SK-N-DZ (cell line): ENCODE measurements at regions not wholly inside any gene's neighbourhood (a gene's known extent, or its start where the extent isn't known, plus 50 kb on each side); places are given as distances from the start of the nearest gene placed in this dataset.

Source experiments
- DNase-seq: peaks from one replicate; pipeline ENCODE4 v3.0.0-alpha.2; 2015; ENCODE audit warnings: low spot score

DNA sequence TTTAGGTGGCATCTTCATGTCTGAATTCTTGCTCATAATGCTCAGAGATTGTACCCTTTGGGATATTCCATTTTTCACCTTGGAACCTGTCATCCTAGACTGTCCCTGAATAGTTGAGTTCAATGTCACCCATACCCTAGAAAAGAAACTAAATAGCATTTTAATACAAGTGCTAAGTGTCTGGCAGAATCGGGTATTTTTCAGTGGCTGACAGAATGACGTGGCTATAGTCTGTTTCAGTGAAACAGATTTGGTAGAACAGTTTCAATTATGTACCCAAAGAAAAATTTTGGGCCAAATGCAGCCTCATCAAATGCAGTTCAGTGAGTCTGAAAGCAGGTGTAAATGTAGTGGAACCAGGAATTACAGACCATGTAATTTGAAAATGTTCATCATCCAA lies 1041.2 kb downstream of the DTWD2 start:
- DNase-seq: no peak

- DNase-seq: no peak
These were observed 1043.1 kb downstream of the DTWD2 start for GRCh38 chr5:117945258-117945657.

DNA sequence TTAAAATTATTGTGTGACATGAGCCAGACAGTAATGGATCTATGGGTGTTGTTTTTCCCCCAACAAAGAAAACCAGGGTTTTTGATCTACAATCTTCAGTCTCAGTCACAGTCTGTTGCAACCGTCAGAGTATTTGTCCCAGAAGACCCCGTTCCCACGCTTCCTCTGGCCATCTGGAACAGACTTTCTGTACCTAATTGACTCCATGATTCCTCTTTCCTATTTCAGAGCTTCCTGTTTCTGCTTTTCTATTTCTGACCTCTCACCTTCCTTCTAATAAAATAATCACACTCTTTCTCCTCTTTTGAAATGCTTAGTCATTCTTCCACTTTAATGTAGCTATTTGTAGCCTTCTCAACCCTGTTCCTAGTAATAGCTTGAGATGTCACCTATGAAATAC lies 1044.8 kb downstream of the DTWD2 start:
- no peak for DNase-seq

- no peak for DNase-seq
These were observed 1045.4 kb downstream of the DTWD2 start for GRCh38 chr5:117942861-117943519.

- DNase-seq: no peak
These were observed 1095.1 kb downstream of the DTWD2 start for GRCh38 chr5:117893211-117893610.

- no peak for DNase-seq
These were observed 1096.0 kb downstream of the DTWD2 start for GRCh38 chr5:117892360-117892759.

DNA sequence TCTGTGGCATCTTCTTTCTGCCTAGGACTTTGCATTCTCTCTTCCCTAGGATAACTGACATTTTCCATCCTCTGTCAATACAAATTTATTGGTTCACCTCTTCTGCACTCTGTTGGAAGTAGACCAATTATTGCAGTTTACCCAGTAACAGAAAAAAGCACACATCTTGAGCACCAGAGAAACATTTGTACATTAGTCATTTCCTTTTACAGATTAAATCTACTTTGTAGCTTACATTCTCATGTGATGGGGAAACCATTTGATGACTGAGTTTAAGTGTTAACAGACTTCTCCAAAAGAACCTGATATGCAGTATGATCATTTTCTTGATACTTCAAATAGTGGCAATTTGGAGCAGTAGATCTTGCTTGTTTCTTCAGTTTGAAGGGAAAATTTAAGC lies 1098.8 kb downstream of the DTWD2 start:
- DNase-seq: no peak

GRCh38 chr5:117888688-117889087 lies 1099.7 kb downstream of the DTWD2 start:
- DNase-seq: no peak

DNA sequence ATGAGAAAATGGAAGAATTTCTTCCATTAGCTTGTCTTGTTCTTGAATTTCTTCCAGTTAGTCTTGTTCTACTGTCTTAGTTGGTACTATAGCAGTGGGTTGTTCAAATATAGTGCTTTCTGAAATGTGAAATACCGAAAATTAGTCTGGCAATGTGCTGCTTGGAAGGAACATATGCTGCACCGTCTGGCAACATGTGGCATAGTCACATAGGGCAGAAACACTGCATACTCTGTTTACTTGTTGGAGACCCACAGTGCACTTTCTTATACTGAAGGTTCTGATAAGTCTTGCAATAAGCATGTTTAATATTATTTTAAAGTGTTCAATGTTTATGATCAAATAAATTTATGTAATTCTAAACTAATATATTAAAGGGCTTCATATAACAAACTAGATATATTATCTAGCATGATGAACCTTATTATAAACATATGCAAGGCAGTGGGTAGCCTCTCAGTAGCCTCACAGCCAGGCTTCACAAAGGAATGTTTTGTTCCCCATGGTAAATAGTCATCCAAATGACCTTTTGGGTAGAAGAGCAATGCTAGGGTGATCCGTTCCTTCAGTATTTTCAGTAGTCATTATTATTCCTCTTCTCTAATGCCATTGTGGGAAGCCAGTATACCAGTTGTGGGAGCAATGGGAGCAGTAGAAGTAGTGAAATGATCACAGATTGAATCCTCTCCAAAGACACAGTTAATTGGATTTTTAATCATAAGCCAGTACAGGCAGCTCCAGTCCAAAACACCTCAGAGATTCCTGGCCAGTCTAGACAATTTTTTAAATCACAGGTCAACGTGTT lies 1106.7 kb downstream of the DTWD2 start:
- no peak for DNase-seq

DNA sequence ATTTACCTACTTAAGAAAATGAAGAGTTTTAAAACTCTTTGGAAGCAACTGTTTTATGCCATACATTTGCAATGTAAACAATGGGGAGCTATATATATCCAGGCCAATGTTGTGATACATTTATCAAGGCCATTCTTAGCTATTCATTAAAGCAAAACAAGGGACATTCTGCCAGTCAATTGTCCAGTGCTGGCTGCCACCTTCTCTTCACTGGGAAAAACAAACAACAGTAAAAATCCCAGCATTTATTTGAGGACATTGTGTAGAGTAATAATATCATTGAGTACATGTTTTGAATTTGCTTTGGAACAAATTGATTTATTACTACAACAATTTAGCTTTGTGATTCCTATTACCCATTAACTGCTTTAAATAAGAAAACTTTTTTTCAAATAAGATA lies 1107.4 kb downstream of the DTWD2 start:
- DNase-seq: no peak

GRCh38 chr5:117877731-117878130 lies 1110.6 kb downstream of the DTWD2 start:
- DNase-seq: peak; percentile 4

GRCh38 chr5:117872798-117873368 lies 1115.5 kb downstream of the DTWD2 start:
- DNase-seq: no peak

DNA sequence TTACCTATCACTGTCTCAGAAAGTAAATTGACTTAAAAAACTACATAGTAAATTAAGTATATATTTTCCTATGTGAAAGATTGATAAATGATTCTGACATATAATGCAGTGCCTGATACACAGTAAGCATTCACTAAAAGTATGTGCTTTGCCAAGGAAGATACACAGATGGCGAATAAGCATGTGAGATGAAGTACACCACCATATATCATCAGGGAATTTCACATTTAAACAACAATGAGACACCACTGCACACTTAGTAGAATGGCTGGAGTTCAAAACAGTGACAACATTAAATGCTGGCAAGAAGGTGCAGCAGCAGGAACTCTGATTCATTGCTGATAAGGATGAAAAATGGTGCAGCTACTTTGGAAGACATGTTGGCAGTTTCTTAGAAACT lies 1118.8 kb downstream of the DTWD2 start:
- DNase-seq: no peak

DNA sequence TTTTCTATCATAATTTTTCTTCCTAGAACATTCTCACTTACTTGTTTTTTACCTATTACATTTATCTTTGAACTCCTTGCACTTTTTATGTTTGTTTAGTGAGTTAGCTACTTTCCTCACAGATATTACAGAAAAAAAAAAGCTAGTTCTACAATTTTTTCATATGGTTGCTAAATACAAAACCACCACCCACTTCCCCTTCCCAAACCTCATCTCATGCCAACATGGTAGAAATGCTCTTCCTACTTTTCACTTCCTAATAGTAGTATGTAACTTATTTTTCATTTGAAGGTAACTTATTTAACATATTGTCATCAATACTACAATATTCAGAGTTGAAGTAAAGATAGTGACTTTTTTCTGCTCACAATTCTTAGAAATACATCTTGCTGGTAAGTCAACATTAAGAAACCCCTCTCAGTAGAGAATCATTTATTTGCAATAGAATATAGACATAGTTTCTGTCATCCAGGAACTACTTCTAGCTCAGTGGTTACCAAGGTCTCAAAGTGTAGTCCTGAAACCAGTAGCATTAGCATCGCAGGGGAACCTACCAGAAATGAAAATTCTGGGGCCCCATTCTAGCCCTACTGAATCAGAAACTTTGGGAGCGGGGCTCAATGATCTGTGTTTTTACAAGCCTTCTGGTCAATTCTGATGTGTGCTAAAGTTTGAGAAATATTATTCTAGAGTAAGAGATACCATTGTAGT lies 1124.6 kb downstream of the DTWD2 start:
- no peak for DNase-seq

GRCh38 chr5:117860550-117860949 lies 1127.8 kb downstream of the DTWD2 start:
- no peak for DNase-seq

DNA sequence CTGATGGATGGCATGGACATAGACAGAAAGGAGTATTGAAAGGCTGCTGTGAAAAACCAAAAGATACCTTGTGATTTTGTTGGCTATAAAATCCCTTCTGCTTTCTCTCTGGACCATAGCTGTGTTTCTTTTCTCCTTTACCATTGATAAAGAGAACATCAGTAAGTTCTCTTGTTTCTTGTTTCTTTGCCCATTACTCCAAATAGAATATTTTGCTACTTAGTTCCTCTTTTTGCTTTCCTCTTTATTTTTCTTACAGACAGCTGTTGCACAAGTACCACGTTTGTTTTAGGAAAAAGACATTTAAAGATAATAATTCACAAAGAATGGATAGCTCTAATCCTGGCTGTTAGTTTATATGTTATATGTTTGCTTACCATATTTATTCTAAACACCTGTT lies 1129.2 kb downstream of the DTWD2 start:
- no peak for DNase-seq

GRCh38 chr5:117856713-117857112 lies 1131.6 kb downstream of the DTWD2 start:
- no peak for DNase-seq

DNA sequence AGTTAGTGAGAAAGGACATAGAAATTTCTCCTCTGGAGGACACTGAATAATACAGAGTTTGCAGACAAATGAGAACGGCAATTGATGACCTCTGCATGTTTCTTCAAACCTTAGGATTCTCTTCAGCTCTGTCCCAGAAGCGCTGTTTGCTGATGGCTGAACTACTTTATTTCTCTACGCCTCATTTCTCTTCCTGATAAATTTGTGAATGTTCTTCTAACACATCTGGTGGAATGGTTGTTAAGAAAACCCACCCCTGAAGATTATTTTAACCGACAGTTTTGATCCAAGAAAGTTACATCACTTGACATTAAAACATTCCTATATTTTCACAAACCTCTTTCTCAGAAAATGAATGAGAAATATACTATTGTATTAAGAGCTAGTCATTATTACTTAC lies 1150.6 kb downstream of the DTWD2 start:
- no peak for DNase-seq

DNA sequence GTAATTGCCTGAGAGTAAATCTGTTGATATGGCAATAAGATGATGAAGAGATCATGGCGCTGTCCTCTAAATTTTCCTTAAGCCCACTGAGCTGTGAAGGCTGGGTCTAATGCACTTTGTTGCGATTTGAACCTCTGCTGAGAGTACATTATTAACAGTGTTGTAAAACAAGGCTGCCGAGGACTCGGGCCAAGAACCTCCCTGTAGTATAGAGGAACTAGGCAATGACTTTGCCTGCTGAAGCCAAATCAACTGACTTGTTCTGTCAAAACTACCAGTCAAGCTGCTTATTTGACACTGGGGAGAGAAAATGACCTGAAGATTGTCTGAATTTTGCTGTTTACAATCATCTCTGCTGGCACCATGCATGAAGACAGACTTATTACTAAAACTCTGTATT lies 1154.7 kb downstream of the DTWD2 start:
- DNase-seq: no peak

DNA sequence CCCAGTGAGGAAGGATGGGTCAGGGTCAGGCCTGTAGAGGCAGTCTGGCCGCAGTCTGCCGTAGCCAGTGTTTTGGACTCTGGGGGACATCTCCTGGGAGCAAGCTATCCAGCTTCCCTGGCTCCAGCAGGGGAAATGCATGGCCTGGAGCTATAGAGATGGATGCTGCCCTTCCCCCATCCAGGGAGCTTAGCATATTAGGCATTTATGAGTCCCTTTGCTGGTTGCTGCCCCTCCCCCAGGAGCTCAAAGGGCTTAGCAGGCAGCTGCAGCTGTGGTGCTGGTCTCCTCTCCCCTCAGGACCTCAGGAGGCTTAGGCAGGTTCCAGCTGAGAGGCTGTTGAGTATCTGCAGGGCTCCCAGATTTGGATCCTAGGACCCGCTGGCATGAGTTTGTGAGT lies 1158.7 kb downstream of the DTWD2 start:
- DNase-seq: peak; percentile 5

GRCh38 chr5:117813850-117814249 lies 1174.5 kb downstream of the DTWD2 start:
- no peak for DNase-seq

GRCh38 chr5:117812861-117813260 lies 1175.5 kb downstream of the DTWD2 start:
- DNase-seq: no peak
